ENCODE measurements at regions not wholly inside any gene's neighbourhood (a gene's known extent, or its start where the extent isn't known, plus 50 kb on each side); places are given as distances from the start of the nearest gene placed in this dataset.

- peak; percentile 97 for DNase-seq
Observed at GRCh38 chr13:80235166-80235966, 105.6 kb downstream of the SPRY2 start.

GRCh38 chr13:80227645-80228044, 113.3 kb downstream of the SPRY2 start:
- DNase-seq: no peak

- DNase-seq: no peak
Observed at GRCh38 chr13:80226645-80227044, 114.3 kb downstream of the SPRY2 start.

- DNase-seq: no peak
Observed at GRCh38 chr13:80224468-80224867, 116.5 kb downstream of the SPRY2 start.

GRCh38 chr13:80217614-80218456, 123.1 kb downstream of the SPRY2 start:
- no peak for DNase-seq

- DNase-seq: no peak
Observed at GRCh38 chr13:80215368-80215767, 125.6 kb downstream of the SPRY2 start.

- no peak for DNase-seq
Observed at GRCh38 chr13:80214521-80214991, 126.4 kb downstream of the SPRY2 start.

GRCh38 chr13:80214050-80214449, 126.9 kb downstream of the SPRY2 start:
- no peak for DNase-seq

GRCh38 chr13:80213201-80213600, 127.7 kb downstream of the SPRY2 start:
- no peak for DNase-seq

GRCh38 chr13:80211566-80211965, 129.4 kb downstream of the SPRY2 start:
- no peak for DNase-seq

GRCh38 chr13:80204642-80205041, 136.3 kb downstream of the SPRY2 start:
- DNase-seq: no peak

GRCh38 chr13:80203496-80203895, 137.4 kb downstream of the SPRY2 start:
- no peak for DNase-seq

- no peak for DNase-seq
Observed at GRCh38 chr13:80201694-80202468, 139.0 kb downstream of the SPRY2 start.

GRCh38 chr13:80199585-80200292, 141.2 kb downstream of the SPRY2 start:
- DNase-seq: no peak

GRCh38 chr13:80199067-80199466, 141.9 kb downstream of the SPRY2 start:
- no peak for DNase-seq

- no peak for DNase-seq
Observed at GRCh38 chr13:80196756-80197155, 144.2 kb downstream of the SPRY2 start.

GRCh38 chr13:80195649-80196048, 145.3 kb downstream of the SPRY2 start:
- no peak for DNase-seq

GRCh38 chr13:80189889-80190597, 150.9 kb downstream of the SPRY2 start:
- DNase-seq: no peak

GRCh38 chr13:80180740-80181355, 160.1 kb downstream of the SPRY2 start:
- DNase-seq: no peak

- no peak for DNase-seq
Observed at GRCh38 chr13:80177327-80177726, 163.6 kb downstream of the SPRY2 start.

GRCh38 chr13:80173224-80173623, 167.7 kb downstream of the SPRY2 start:
- DNase-seq: peak; percentile 98
